ENCODE measurements at regions not wholly inside any gene's neighbourhood (a gene's known extent, or its start where the extent isn't known, plus 50 kb on each side); places are given as distances from the start of the nearest gene placed in this dataset.

DNA sequence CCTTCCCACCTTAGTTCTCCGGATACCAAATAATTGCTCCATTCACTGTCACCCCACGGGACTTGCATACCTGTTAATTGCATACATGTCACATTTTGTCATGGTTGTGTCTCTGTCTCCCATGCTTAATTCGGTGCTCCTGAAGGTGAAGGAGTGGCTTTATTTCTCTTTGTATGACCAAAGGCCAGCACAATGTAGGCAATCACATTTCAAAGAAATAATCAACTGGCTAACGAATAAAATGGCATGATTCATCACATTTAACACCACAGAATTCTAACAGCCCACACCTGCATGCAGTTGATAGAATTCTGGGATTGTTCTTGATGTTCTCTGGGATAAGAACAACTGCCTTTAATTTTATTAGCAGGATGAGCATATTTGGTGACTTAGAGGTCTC lies 59.3 kb downstream of the ATXN3L start:
- WGBS, 2 donors = 78 to 93% methylated on average over 4 of the region's 4 CpGs
- no peak overlapping the region for H3K4me3 ChIP-seq
- no peak overlapping the region for H3K27ac ChIP-seq
- H3K36me3 ChIP-seq = no peaks in the 10 kb centered on the region
- H3K27me3 ChIP-seq = no peaks in the 10 kb centered on the region
- DNase-seq (ENCODE audit: low spot score in 2 of 2) = no peak
- H3K4me1 ChIP-seq = no peaks in the 10 kb centered on the region
- TF ChIP-seq, protein P1, sequence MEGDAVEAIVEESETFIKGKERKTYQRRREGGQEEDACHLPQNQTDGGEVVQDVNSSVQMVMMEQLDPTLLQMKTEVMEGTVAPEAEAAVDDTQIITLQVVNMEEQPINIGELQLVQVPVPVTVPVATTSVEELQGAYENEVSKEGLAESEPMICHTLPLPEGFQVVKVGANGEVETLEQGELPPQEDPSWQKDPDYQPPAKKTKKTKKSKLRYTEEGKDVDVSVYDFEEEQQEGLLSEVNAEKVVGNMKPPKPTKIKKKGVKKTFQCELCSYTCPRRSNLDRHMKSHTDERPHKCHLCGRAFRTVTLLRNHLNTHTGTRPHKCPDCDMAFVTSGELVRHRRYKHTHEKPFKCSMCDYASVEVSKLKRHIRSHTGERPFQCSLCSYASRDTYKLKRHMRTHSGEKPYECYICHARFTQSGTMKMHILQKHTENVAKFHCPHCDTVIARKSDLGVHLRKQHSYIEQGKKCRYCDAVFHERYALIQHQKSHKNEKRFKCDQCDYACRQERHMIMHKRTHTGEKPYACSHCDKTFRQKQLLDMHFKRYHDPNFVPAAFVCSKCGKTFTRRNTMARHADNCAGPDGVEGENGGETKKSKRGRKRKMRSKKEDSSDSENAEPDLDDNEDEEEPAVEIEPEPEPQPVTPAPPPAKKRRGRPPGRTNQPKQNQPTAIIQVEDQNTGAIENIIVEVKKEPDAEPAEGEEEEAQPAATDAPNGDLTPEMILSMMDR (IDR thresholded peaks at IDR 0.05) = no peak
- TF ChIP-seq POLR2A (IDR thresholded peaks at IDR 0.05) = no peak
- no peak for TF ChIP-seq EP300 (IDR thresholded peaks at IDR 0.05)
- no peaks in the 10 kb centered on the region for H3K9me3 ChIP-seq

DNA sequence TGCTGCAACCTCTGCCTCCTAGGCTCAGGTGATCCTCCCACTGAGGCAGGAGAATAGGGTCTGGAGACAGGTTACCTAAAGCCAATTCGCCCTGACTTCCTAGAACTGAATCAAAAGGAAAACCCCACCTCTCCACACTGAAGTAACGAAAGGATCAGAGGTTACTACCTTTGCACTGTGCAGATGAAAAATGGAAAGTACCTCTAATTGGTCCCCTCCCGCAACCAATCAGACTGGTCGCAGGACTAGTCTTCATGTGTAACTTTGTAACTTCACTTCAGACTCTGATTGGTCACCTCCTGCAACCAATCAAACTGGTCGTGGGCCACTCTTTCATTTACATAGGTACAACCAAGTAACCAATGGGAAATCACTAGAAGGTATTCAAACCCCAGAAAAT lies 61.1 kb downstream of the ATXN3L start:
- Histone ChIP-seq H3K36me3 (no peaks in the 10 kb centered on the region), H3K27ac (no peak overlapping the region), H3K9me3 (no peaks in the 10 kb centered on the region), H3K4me1 (no peaks in the 10 kb centered on the region), H3K4me3 (no peak overlapping the region), H3K27me3 (no peaks in the 10 kb centered on the region)
- 87 to 95% methylated on average over 5 of the region's 5 CpGs for WGBS, 2 donors
- no peak for DNase-seq (ENCODE audit: low spot score in 2 of 2)
- TF ChIP-seq, protein P1 (IDR thresholded peaks at IDR 0.05) = no peak
- TF ChIP-seq EP300 (IDR thresholded peaks at IDR 0.05) (no peak), POLR2A (IDR thresholded peaks at IDR 0.05) (no peak)

GRCh38 chrX:13258052-13258444 lies 61.8 kb downstream of the ATXN3L start:
- H3K9me3 ChIP-seq = no peaks in the 10 kb centered on the region
- TF ChIP-seq, protein P1 (IDR thresholded peaks at IDR 0.05) = no peak
- no peak for TF ChIP-seq EP300 (IDR thresholded peaks at IDR 0.05)
- no peak for TF ChIP-seq POLR2A (IDR thresholded peaks at IDR 0.05)
- H3K4me1 ChIP-seq = no peaks in the 10 kb centered on the region
- H3K27me3 ChIP-seq = no peaks in the 10 kb centered on the region
- H3K4me3 ChIP-seq = no peak overlapping the region
- H3K27ac ChIP-seq = no peak overlapping the region
- no peaks in the 10 kb centered on the region for H3K36me3 ChIP-seq
- DNase-seq (ENCODE audit: low spot score in 2 of 2) = no peak
- WGBS, 2 donors = 75 to 85% methylated on average over 3 of the region's 3 CpGs

DNA sequence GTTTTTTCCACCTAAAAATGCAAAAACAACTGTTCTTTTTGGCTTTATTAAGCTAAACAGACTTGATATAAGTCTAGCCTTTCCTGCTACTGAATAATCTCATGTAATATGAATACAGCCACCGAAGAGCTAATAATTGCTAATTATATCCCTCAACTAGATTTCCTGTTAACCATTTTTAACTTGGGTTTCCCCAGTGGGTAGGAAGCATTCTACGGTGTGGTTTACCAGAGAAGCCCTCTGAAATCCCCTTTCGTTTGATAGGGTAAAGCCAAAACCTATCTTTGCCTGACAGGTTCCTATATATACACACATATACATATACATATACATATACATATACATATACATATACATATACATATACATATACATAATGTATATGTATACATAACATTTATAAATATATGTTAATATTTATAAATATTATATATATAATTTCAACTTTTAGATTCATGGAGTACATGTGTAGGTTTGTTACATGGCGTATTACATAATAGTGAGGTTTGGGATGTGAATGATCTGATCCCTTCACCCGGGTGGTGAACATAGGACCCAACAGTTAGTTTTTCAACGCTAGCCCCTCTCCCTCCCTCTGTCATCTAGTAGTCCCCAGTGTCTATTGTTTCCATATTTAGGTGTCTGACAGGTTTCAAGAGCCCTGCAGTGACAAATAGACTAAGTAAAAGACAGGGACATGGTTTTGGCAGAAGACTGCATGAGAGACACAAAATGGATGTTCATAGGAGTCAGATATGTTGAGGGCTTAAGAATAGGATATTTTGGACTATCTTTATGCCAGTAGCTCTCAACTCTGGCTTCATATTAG lies 62.4 kb downstream of the ATXN3L start:
- DNase-seq (ENCODE audit: low spot score in 2 of 2) = no peak
- Histone ChIP-seq H3K4me3 (no peak overlapping the region), H3K27ac (no peak overlapping the region), H3K9me3 (no peaks in the 10 kb centered on the region), H3K4me1 (no peaks in the 10 kb centered on the region), H3K36me3 (no peaks in the 10 kb centered on the region), H3K27me3 (no peaks in the 10 kb centered on the region)
- TF ChIP-seq, protein P1 (IDR thresholded peaks at IDR 0.05) = no peak
- no peak for TF ChIP-seq EP300 (IDR thresholded peaks at IDR 0.05)
- no peak for TF ChIP-seq POLR2A (IDR thresholded peaks at IDR 0.05)
- WGBS, 2 donors = 70 to 76% methylated on average over 6 of the region's 6 CpGs

DNA sequence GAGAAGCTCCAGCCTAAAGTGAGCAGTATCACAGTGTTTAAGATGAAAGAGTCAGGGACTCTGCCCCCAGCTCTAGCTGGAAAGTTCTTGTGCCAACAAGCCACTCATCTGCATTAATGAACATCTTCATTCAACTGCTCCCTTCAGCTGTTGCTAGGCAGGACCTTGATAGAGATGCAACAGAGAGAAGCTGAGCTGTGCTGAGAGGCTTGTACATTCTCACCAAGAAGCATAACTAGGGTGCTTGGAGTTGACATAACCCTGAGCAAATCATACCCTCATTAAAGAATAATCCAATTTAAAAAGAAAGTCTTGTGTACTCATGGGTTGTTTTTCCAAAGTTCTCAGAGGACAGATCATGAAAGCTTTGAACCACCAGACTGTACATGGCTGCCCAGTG lies 63.2 kb downstream of the ATXN3L start:
- no peak for DNase-seq (ENCODE audit: low spot score in 2 of 2)
- H3K36me3 ChIP-seq = no peaks in the 10 kb centered on the region
- H3K4me1 ChIP-seq = no peaks in the 10 kb centered on the region
- no peaks in the 10 kb centered on the region for H3K9me3 ChIP-seq
- H3K27me3 ChIP-seq = no peaks in the 10 kb centered on the region
- TF ChIP-seq POLR2A (IDR thresholded peaks at IDR 0.05) = no peak
- TF ChIP-seq EP300 (IDR thresholded peaks at IDR 0.05) = no peak
- TF ChIP-seq, protein P1 (IDR thresholded peaks at IDR 0.05) = no peak
- H3K4me3 ChIP-seq = no peak overlapping the region
- no peak overlapping the region for H3K27ac ChIP-seq
